DOHH2 (cell line): ENCODE measurements at regions not wholly inside any gene's neighbourhood (a gene's known extent, or its start where the extent isn't known, plus 50 kb on each side); places are given as distances from the start of the nearest gene placed in this dataset.

Experiments used
- H3F3A ChIP-seq: fragments of 200-600 bp; sonication (generic), shearing (Covaris generic); 2 replicates; pipeline ENCODE4 v1.6.0; 2016; ENCODE audit warnings: antibody characterized with exemption, mild to moderate bottlenecking; ENCODE audit not compliant: control insufficient read depth, insufficient read depth
- H3K27ac ChIP-seq: fragments of 200-600 bp; sonication (generic); 2 replicates; pipeline ENCODE4 v1.5.1; 2014; ENCODE audit warnings: low read depth, mild to moderate bottlenecking, low read length, moderate library complexity
- H3K27me3 ChIP-seq: fragments of 200-600 bp; sonication (generic); 2 replicates; pipeline ENCODE4 v1.6.1; 2014; ENCODE audit warnings: mild to moderate bottlenecking, low read length, mixed read lengths; ENCODE audit not compliant: control insufficient read depth
- H3K36me3 ChIP-seq: fragments of 200-600 bp; sonication (generic); 2 replicates; pipeline ENCODE4 v1.6.1; 2014; ENCODE audit warnings: mild to moderate bottlenecking, low read length, moderate library complexity, mixed read lengths; ENCODE audit not compliant: control insufficient read depth
- H3K4me1 ChIP-seq: fragments of 200-600 bp; sonication (generic); 2 replicates; pipeline ENCODE4 v1.6.1; 2014; ENCODE audit warnings: mild to moderate bottlenecking, low read length, mixed read lengths; ENCODE audit not compliant: control insufficient read depth
- H3K4me2 ChIP-seq: fragments of 200-600 bp; sonication (generic); 2 replicates; pipeline ENCODE4 v1.6.0; 2014; ENCODE audit warnings: mild to moderate bottlenecking, low read length, moderate library complexity
- H3K4me3 ChIP-seq: fragments of 200-600 bp; sonication (generic); 2 replicates; pipeline ENCODE4 v1.5.1; 2014; ENCODE audit warnings: mild to moderate bottlenecking, low read length, mixed read lengths
- H3K79me2 ChIP-seq: fragments of 200-600 bp; sonication (generic); 2 replicates; pipeline ENCODE4 v1.6.1; 2014; ENCODE audit warnings: mild to moderate bottlenecking, low read length, mixed read lengths; ENCODE audit not compliant: control insufficient read depth
- H3K9me2 ChIP-seq: fragments of 200-600 bp; sonication (generic); replicated peaks from 2 replicates; pipeline ENCODE4 v1.6.1; 2014; ENCODE audit warnings: mild to moderate bottlenecking, low read length, mixed read lengths; ENCODE audit not compliant: control insufficient read depth
- H3K9me3 ChIP-seq: fragments of 200-600 bp; sonication (generic); 2 replicates; pipeline ENCODE4 v1.6.1; 2014; ENCODE audit warnings: antibody characterized with exemption, low read length, mixed read lengths; ENCODE audit not compliant: control insufficient read depth, insufficient read depth
- H4K20me1 ChIP-seq: fragments of 200-600 bp; sonication (generic); 2 replicates; pipeline ENCODE4 v1.6.0; 2014; ENCODE audit warnings: low read depth, mild to moderate bottlenecking, antibody characterized with exemption, low read length, moderate library complexity; ENCODE audit not compliant: control insufficient read depth, insufficient read depth
- EZH2phosphoT487 ChIP-seq: fragments of 200-600 bp; sonication (generic); IDR thresholded peaks from 2 replicates; pipeline ENCODE4 v1.6.1; 2017; ENCODE audit warnings: borderline replicate concordance, mild to moderate bottlenecking, antibody characterized with exemption, low read length, moderate library complexity, mixed read lengths
- TF ChIP-seq, protein P1 (sequence below): fragments of 200-600 bp; sonication (generic); IDR thresholded peaks from one replicate; pipeline ENCODE4 v1.5.1; 2014; ENCODE audit warnings: antibody characterized with exemption, mild to moderate bottlenecking, low read depth, low read length; ENCODE audit not compliant: poor library complexity, severe bottlenecking

- Histone ChIP-seq H3K4me2 (no peak overlapping the region), H3K79me2 (no peaks in the 10 kb centered on the region), H3K9me2 (no peaks in the 10 kb centered on the region), H3K4me1 (no peaks in the 10 kb centered on the region), H3K4me3 (no peak overlapping the region), H3K27ac (no peak overlapping the region), H3K9me3 (peaks cover 3% of the 10 kb centered on the region; the same call in 1 of the 2 replicates), H3F3A (no peaks in the 10 kb centered on the region), H4K20me1 (no peaks in the 10 kb centered on the region), H3K27me3 (no peaks in the 10 kb centered on the region), H3K36me3 (no peaks in the 10 kb centered on the region)
- TF ChIP-seq EZH2phosphoT487: no peak
Observed at GRCh38 chr3:99570061-99570460, 68.3 kb upstream of the COL8A1 start.

DNA sequence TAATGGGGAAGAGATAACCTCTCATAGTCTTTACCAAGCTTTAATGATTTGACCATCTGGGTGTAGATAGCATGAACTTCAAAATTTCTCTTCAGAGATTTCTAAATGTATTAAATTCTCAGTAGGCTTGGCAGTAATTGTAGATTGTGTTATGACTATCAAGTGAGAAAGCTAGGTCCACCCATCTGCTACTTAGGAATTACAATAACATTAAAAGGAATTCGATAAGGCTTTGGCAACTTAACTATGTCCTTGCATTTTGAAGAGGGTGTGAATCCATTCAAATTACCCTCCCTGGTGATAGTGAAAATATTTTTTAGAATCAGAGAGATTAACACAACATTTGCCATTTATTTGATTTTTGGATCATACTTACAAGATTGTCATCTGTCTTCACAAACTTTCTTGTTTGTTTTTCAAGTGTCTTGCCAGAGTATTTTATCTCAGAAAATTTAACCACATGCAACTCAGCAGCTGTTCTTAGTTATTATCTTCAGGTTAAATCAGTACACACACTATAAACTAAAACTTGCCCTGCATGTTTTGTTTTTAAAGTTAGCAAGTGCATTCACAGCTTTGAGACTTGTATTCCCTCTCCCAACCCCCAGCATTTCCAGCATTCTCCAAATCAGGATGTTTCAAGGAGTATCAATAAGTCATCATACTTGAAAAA lies 69.6 kb upstream of the COL8A1 start:
- no peaks in the 10 kb centered on the region for H3K27me3 ChIP-seq
- no peak overlapping the region for H3K4me3 ChIP-seq
- no peaks in the 10 kb centered on the region for H3F3A ChIP-seq
- H3K9me2 ChIP-seq: no peaks in the 10 kb centered on the region
- no peak overlapping the region for H3K27ac ChIP-seq
- no peaks in the 10 kb centered on the region for H3K79me2 ChIP-seq
- TF ChIP-seq EZH2phosphoT487: no peak
- TF ChIP-seq, protein P1, sequence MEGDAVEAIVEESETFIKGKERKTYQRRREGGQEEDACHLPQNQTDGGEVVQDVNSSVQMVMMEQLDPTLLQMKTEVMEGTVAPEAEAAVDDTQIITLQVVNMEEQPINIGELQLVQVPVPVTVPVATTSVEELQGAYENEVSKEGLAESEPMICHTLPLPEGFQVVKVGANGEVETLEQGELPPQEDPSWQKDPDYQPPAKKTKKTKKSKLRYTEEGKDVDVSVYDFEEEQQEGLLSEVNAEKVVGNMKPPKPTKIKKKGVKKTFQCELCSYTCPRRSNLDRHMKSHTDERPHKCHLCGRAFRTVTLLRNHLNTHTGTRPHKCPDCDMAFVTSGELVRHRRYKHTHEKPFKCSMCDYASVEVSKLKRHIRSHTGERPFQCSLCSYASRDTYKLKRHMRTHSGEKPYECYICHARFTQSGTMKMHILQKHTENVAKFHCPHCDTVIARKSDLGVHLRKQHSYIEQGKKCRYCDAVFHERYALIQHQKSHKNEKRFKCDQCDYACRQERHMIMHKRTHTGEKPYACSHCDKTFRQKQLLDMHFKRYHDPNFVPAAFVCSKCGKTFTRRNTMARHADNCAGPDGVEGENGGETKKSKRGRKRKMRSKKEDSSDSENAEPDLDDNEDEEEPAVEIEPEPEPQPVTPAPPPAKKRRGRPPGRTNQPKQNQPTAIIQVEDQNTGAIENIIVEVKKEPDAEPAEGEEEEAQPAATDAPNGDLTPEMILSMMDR: no peak
- no peaks in the 10 kb centered on the region for H3K4me1 ChIP-seq
- H3K9me3 ChIP-seq: peaks cover 3% of the 10 kb centered on the region; the same call in 1 of the 2 replicates
- no peak overlapping the region for H3K4me2 ChIP-seq
- no peaks in the 10 kb centered on the region for H3K36me3 ChIP-seq
- H4K20me1 ChIP-seq: no peaks in the 10 kb centered on the region

DNA sequence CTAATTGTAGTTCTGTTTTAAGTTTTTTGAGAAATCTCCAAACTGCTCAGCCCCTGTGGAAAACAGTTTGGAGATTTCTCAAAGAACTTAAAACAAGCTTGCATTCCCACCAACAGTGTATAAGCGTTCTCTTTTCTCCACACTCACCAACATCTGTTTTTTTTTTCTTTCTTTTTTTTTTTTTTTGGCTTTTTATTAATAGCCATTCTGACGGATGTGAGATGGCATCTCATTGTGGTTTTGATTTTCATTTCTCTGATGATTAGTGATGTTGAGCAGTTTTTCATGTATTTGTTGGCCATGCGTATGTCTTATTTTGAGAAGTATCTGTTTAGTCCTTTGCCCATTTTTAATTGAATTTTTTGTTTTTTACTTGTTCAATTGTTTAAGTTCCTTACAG lies 73.1 kb upstream of the COL8A1 start:
- no peaks in the 10 kb centered on the region for H3F3A ChIP-seq
- no peaks in the 10 kb centered on the region for H4K20me1 ChIP-seq
- no peak overlapping the region for H3K4me2 ChIP-seq
- H3K79me2 ChIP-seq: no peaks in the 10 kb centered on the region
- H3K4me3 ChIP-seq: no peak overlapping the region
- no peaks in the 10 kb centered on the region for H3K9me2 ChIP-seq
- H3K36me3 ChIP-seq: no peaks in the 10 kb centered on the region
- no peak for TF ChIP-seq EZH2phosphoT487
- TF ChIP-seq, protein P1: no peak
- no peak overlapping the region for H3K27ac ChIP-seq
- H3K4me1 ChIP-seq: no peaks in the 10 kb centered on the region
- no peaks in the 10 kb centered on the region for H3K27me3 ChIP-seq
- H3K9me3 ChIP-seq: peaks cover 3% of the 10 kb centered on the region; the same call in 1 of the 2 replicates

GRCh38 chr3:99562990-99563607 lies 75.3 kb upstream of the COL8A1 start:
- no peaks in the 10 kb centered on the region for H3K9me2 ChIP-seq
- no peak overlapping the region for H3K27ac ChIP-seq
- no peak overlapping the region for H3K4me3 ChIP-seq
- H4K20me1 ChIP-seq: no peaks in the 10 kb centered on the region
- no peaks in the 10 kb centered on the region for H3K4me1 ChIP-seq
- H3K36me3 ChIP-seq: no peaks in the 10 kb centered on the region
- no peak overlapping the region for H3K4me2 ChIP-seq
- no peak for TF ChIP-seq EZH2phosphoT487
- TF ChIP-seq, protein P1: no peak
- no peaks in the 10 kb centered on the region for H3K79me2 ChIP-seq
- H3K27me3 ChIP-seq: no peaks in the 10 kb centered on the region
- H3F3A ChIP-seq: no peaks in the 10 kb centered on the region
- H3K9me3 ChIP-seq: peaks cover 3% of the 10 kb centered on the region; the same call in 1 of the 2 replicates
